A673 (cell line): ENCODE measurements at regions not wholly inside any gene's neighbourhood (a gene's known extent, or its start where the extent isn't known, plus 50 kb on each side); places are given as distances from the start of the nearest gene placed in this dataset.

Experiments used
- EZH2 ChIP-seq: fragments of 200-600 bp; sonication (generic); IDR thresholded peaks from 2 replicates; pipeline ENCODE4 v1.6.1; 2017; ENCODE audit warnings: borderline replicate concordance, low read depth, mild to moderate bottlenecking, mixed read lengths, antibody characterized with exemption, low read length; ENCODE audit not compliant: poor library complexity, severe bottlenecking
- TF ChIP-seq, protein P1 (sequence below): fragments of 300-800, 200-600 bp; sonication (generic); conservative IDR thresholded peaks from 2 replicates; pipeline ENCODE4 v1.5.1; 2017; ENCODE audit warnings: low read depth, mild to moderate bottlenecking, antibody characterized with exemption, low read length, moderate library complexity, mixed read lengths

DNA sequence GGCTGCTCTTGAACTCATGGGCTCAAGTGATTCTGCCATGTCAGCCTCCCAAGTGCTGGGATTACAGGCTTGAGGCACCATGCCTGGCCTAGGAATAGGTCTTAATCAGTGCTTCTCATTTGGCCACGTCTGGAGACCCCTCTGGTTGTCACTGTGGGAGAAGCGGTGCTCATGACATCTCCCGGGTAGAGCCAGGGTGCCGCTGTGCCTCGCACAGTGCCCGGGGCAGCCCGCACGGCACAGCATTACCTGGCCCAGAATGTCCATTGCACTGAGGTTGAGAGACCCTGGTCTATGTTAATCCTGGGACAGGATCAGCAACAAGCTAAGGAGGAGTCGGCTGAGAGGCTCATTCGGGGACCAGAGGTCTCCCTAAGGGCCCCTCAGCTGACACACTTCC lies 160.8 kb downstream of the EFNB2 start:
- TF ChIP-seq, protein P1, sequence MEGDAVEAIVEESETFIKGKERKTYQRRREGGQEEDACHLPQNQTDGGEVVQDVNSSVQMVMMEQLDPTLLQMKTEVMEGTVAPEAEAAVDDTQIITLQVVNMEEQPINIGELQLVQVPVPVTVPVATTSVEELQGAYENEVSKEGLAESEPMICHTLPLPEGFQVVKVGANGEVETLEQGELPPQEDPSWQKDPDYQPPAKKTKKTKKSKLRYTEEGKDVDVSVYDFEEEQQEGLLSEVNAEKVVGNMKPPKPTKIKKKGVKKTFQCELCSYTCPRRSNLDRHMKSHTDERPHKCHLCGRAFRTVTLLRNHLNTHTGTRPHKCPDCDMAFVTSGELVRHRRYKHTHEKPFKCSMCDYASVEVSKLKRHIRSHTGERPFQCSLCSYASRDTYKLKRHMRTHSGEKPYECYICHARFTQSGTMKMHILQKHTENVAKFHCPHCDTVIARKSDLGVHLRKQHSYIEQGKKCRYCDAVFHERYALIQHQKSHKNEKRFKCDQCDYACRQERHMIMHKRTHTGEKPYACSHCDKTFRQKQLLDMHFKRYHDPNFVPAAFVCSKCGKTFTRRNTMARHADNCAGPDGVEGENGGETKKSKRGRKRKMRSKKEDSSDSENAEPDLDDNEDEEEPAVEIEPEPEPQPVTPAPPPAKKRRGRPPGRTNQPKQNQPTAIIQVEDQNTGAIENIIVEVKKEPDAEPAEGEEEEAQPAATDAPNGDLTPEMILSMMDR: no peak
- TF ChIP-seq EZH2: no peak
